SU-DHL-6 (cell line): ENCODE measurements at regions not wholly inside any gene's neighbourhood (a gene's known extent, or its start where the extent isn't known, plus 50 kb on each side); places are given as distances from the start of the nearest gene placed in this dataset.

Source experiments
- H2AFZ ChIP-seq: fragments of 200-600 bp; sonication (generic); 2 replicates; pipeline ENCODE4 v1.6.1; 2014; ENCODE audit warnings: low read depth, mild to moderate bottlenecking, moderate library complexity, mixed read lengths, antibody characterized with exemption, low read length; ENCODE audit not compliant: severe bottlenecking
- H3F3A ChIP-seq: fragments of 200-600 bp; shearing (Covaris generic); 2 replicates; pipeline ENCODE4 v1.6.0; 2016; ENCODE audit warnings: antibody characterized with exemption, mild to moderate bottlenecking; ENCODE audit not compliant: insufficient read depth
- H3K27ac ChIP-seq: fragments of 200-600 bp; sonication (generic); 2 replicates; pipeline ENCODE4 v1.5.1; 2016; ENCODE audit warnings: low read depth, mild to moderate bottlenecking, low read length, moderate library complexity, mixed read lengths
- H3K27me3 ChIP-seq: fragments of 200-600 bp; sonication (generic), shearing (Covaris generic); 2 replicates; pipeline ENCODE4 v1.6.0; 2014; ENCODE audit warnings: mild to moderate bottlenecking, low read length
- H3K36me3 ChIP-seq: fragments of 200-600 bp; sonication (generic); 2 replicates; pipeline ENCODE4 v1.6.1; 2014; ENCODE audit warnings: mild to moderate bottlenecking, low read length, mixed read lengths
- H3K4me2 ChIP-seq: fragments of 300-600, 200-600 bp; shearing (Covaris generic), sonication (generic); 2 replicates; pipeline ENCODE4 v1.6.0; 2014; ENCODE audit warnings: low read length, low read depth, mild to moderate bottlenecking; ENCODE audit not compliant: poor library complexity, severe bottlenecking
- H3K4me3 ChIP-seq: fragments of 200-600 bp; sonication (generic); 2 replicates; pipeline ENCODE4 v1.5.1; 2014; ENCODE audit warnings: antibody characterized with exemption, low read length, mild to moderate bottlenecking, mixed read lengths; ENCODE audit not compliant: insufficient read depth, poor library complexity, severe bottlenecking
- H3K79me2 ChIP-seq: fragments of 200-600 bp; sonication (generic); 2 replicates; pipeline ENCODE4 v1.6.1; 2014; ENCODE audit warnings: mild to moderate bottlenecking, low read length, moderate library complexity; ENCODE audit not compliant: insufficient read depth
- H3K9ac ChIP-seq: fragments of 200-600 bp; sonication (generic); 2 replicates; pipeline ENCODE4 v1.7.0; 2014; ENCODE audit warnings: mild to moderate bottlenecking, low read length
- H3K9me2 ChIP-seq: fragments of 200-600 bp; sonication (generic); replicated peaks from 2 replicates; pipeline ENCODE4 v1.6.1; 2014; ENCODE audit warnings: low read length; ENCODE audit not compliant: insufficient read depth
- H3K9me3 ChIP-seq: fragments of 200-600 bp; sonication (generic); 2 replicates; pipeline ENCODE4 v1.6.1; 2014; ENCODE audit warnings: low read length, mixed read lengths; ENCODE audit not compliant: insufficient read depth
- H4K20me1 ChIP-seq: fragments of 200-600 bp; sonication (generic); 2 replicates; pipeline ENCODE4 v1.6.1; 2014; ENCODE audit warnings: low read depth, mild to moderate bottlenecking, antibody characterized with exemption, low read length, moderate library complexity, mixed read lengths
- EZH2phosphoT487 ChIP-seq: fragments of 200-600 bp; sonication (generic), shearing (Covaris generic); conservative IDR thresholded peaks from 2 replicates; pipeline ENCODE4 v1.6.1; 2018; ENCODE audit warnings: mild to moderate bottlenecking, antibody characterized with exemption, low read length, moderate library complexity, mixed read lengths
- TF ChIP-seq, protein P1 (sequence below): fragments of 200-600 bp; sonication (generic); IDR thresholded peaks from one replicate; pipeline ENCODE4 v1.5.1; 2017; ENCODE audit warnings: antibody characterized with exemption, mild to moderate bottlenecking, low read length, moderate library complexity; ENCODE audit not compliant: insufficient read depth, poor library complexity, severe bottlenecking

DNA sequence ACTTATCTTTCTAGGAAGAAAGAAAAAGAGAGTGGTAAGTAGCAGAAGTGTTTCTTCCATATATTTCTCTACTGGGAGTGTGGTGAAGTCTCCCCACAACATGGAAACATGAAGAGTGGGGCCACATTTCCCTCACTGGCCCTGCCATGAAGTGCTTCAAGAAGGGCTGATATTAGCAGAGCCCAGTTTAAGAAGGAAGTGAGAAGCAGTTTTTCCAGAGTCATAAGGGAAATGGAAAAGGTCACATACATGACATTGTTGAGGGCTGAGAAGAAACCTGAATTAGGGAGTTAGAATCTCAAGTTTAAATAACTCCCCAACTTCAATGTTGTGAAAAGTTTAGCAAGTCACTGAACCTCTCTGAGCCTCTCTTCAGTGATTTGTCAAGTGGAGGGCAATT is 171.9 kb upstream of the RBPJ start:
- Histone ChIP-seq H3K4me3 (no peak overlapping the region), H3K36me3 (no peaks in the 10 kb centered on the region), H3K27ac (no peak overlapping the region), H3K9me2 (no peaks in the 10 kb centered on the region), H4K20me1 (no peaks in the 10 kb centered on the region), H3K9ac (no peak overlapping the region), H3K79me2 (no peaks in the 10 kb centered on the region), H3K27me3 (no peaks in the 10 kb centered on the region), H3K4me2 (no peak overlapping the region), H3F3A (no peaks in the 10 kb centered on the region), H2AFZ (no peak overlapping the region), H3K9me3 (no peaks in the 10 kb centered on the region)
- TF ChIP-seq, protein P1, sequence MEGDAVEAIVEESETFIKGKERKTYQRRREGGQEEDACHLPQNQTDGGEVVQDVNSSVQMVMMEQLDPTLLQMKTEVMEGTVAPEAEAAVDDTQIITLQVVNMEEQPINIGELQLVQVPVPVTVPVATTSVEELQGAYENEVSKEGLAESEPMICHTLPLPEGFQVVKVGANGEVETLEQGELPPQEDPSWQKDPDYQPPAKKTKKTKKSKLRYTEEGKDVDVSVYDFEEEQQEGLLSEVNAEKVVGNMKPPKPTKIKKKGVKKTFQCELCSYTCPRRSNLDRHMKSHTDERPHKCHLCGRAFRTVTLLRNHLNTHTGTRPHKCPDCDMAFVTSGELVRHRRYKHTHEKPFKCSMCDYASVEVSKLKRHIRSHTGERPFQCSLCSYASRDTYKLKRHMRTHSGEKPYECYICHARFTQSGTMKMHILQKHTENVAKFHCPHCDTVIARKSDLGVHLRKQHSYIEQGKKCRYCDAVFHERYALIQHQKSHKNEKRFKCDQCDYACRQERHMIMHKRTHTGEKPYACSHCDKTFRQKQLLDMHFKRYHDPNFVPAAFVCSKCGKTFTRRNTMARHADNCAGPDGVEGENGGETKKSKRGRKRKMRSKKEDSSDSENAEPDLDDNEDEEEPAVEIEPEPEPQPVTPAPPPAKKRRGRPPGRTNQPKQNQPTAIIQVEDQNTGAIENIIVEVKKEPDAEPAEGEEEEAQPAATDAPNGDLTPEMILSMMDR, result no peak
- TF ChIP-seq EZH2phosphoT487, result no peak

DNA sequence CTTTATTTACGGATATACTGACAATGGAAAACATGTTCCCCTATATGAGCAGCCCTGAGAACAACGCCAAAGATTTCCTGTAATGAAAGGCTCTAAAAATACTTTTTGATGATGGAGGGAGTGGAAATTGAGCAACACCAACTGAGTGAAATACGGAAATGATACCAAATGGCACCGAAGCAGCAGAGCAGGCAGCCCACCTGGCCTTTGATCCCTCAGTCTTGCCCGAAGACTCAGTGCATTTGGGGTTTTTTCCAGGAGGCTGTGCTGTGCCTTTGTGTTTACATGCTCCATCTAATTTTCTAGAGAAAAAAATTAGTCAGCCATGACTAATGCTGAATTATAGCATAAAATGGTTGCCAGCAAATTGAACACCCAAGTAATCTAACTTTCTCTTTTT is 169.9 kb upstream of the RBPJ start:
- Histone ChIP-seq H3K27ac (no peak overlapping the region), H3K4me2 (no peak overlapping the region), H3K9me3 (no peaks in the 10 kb centered on the region), H2AFZ (no peak overlapping the region), H3K36me3 (no peaks in the 10 kb centered on the region), H3K9ac (no peak overlapping the region), H3K9me2 (no peaks in the 10 kb centered on the region), H4K20me1 (no peaks in the 10 kb centered on the region), H3K27me3 (no peaks in the 10 kb centered on the region), H3K79me2 (no peaks in the 10 kb centered on the region), H3F3A (no peaks in the 10 kb centered on the region), H3K4me3 (no peak overlapping the region)
- TF ChIP-seq EZH2phosphoT487, result no peak
- TF ChIP-seq, protein P1, result no peak

DNA sequence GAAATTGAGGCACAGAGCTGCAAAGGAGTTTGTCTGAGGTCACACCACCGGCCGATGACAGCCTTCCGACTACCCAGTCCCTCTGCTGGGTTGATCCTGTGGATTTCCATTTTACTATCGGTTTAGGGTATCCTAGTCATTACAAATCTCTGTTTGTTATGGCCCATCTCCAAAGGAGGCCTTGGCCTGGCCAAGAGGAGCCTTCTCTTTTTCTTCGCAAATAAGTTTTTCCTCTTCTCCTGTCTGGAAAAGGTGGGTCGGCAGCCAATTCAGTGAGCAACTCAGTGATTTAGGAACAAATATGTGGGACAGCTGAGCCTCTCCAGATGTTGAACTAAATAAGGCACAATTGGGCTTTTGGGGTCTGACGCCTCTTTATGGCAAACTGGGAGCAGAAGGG is 169.2 kb upstream of the RBPJ start:
- Histone ChIP-seq H3K27me3 (no peaks in the 10 kb centered on the region), H3K9me2 (no peaks in the 10 kb centered on the region), H3K4me3 (no peak overlapping the region), H4K20me1 (no peaks in the 10 kb centered on the region), H3K9ac (no peak overlapping the region), H3K36me3 (no peaks in the 10 kb centered on the region), H3K4me2 (no peak overlapping the region), H3K9me3 (no peaks in the 10 kb centered on the region), H3F3A (no peaks in the 10 kb centered on the region), H2AFZ (no peak overlapping the region), H3K79me2 (no peaks in the 10 kb centered on the region), H3K27ac (no peak overlapping the region)
- TF ChIP-seq, protein P1, result no peak
- TF ChIP-seq EZH2phosphoT487, result no peak

DNA sequence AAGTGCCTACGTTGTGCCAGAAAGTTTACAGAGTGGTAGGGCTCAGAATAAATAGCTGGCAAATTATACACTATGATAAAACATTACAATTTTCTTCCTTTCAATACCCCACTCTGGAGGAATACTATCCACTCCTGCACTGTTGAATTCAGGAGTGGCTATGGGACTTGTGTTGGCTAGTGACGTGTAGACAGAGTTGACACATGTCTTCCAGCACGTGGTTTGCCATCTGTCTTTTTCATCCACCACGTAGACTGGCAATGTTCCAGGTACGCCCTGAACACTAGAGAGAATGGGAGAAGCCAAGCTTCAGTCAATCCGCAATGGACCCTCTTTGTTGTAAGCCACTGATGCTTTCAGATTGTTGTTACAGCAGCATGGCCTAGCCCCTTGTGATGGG is 168.8 kb upstream of the RBPJ start:
- TF ChIP-seq EZH2phosphoT487, result no peak
- TF ChIP-seq, protein P1, result no peak
- Histone ChIP-seq H3K27ac (no peak overlapping the region), H2AFZ (no peak overlapping the region), H3K4me2 (no peak overlapping the region), H3K79me2 (no peaks in the 10 kb centered on the region), H3K9me3 (no peaks in the 10 kb centered on the region), H3K9ac (no peak overlapping the region), H3K4me3 (no peak overlapping the region), H3F3A (no peaks in the 10 kb centered on the region), H3K27me3 (no peaks in the 10 kb centered on the region), H3K9me2 (no peaks in the 10 kb centered on the region), H3K36me3 (no peaks in the 10 kb centered on the region), H4K20me1 (no peaks in the 10 kb centered on the region)
